HuH-7 (cell line): ENCODE measurements at regions not wholly inside any gene's neighbourhood (a gene's known extent, or its start where the extent isn't known, plus 50 kb on each side); places are given as distances from the start of the nearest gene placed in this dataset.

Experiments used
- DNase-seq: peaks from one replicate; pipeline ENCODE4 v3.0.0; 2011; ENCODE audit warnings: low spot score

DNA sequence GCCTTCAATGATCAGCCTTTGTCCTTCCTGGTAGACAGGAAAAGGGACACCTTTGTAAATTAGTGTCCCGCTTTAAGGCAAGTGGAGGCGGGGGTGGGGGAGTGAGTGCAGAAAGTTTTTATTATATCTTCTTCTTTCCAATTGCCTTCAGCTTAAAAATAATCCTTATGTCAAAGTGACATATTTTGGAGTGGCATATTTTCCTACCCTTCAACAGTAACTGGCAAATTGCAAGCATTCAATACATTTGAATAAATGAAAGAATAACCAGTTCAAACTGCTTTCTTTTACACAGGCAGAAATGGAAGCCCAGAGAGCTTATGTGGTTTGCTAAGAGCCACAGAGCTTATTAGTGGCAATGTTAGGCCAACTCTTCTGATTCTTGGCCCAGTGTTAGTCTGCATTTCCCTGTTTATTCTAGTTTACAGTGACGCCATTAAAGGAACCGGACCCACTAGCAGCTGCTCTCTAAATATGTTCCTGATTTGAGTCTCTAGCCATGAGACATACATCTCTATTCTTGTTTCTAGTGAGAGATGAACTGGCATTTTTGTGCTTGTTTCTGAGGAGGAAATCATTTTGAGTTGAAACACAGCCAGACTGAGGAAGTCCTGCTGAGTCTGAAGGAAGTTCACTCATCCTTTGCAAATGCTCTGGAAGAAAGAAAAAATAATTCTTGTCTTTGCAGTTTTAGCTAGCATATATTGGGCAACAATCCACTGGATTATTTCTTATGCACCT lies 468.7 kb downstream of the NOVA1 start:
- DNase-seq: no peak

- no peak for DNase-seq
Observed at GRCh38 chr14:26124896-26125438, 472.9 kb downstream of the NOVA1 start.

DNA sequence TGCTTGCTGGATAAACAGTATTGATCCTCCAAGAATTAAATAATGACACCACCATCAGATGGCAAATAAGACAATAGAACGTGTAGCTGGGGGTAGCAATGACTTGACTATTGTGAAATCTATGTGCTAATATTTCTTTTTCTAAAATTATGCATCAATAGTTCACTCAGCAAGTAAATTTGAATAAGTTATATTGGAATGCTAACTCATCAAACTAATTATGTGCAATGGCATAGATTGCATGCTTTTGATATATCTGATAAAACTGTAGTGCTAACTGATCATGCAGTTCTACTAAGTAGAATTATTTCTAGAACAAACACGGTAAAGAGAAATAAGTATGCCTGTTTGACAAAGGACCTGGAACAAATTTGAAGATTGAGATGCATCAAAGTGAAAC lies 474.4 kb downstream of the NOVA1 start:
- DNase-seq: no peak

DNA sequence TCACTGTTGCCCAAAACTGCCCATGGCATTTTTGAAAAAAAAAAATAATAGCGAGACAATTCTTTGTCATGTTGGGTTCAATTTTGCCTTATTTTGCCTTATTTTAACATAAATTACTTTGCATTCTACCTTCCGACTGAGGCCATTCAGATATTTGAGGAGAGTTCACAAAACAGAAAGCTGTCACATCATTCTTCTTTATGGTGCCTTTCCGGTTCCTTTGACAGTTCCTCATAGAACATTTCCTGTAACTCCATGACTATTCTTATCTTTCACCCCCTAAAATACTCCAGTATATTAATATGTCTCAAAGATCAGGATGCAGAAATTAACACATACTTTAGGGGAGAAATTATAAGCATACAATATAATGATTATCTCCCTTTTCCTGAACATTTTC lies 476.7 kb downstream of the NOVA1 start:
- no peak for DNase-seq

GRCh38 chr14:26113911-26114640 lies 483.8 kb downstream of the NOVA1 start:
- no peak for DNase-seq

- DNase-seq: no peak
Observed at GRCh38 chr14:26104717-26105116, 493.1 kb downstream of the NOVA1 start.

- DNase-seq: no peak
Observed at GRCh38 chr14:26097852-26098251, 500.0 kb downstream of the NOVA1 start.

DNA sequence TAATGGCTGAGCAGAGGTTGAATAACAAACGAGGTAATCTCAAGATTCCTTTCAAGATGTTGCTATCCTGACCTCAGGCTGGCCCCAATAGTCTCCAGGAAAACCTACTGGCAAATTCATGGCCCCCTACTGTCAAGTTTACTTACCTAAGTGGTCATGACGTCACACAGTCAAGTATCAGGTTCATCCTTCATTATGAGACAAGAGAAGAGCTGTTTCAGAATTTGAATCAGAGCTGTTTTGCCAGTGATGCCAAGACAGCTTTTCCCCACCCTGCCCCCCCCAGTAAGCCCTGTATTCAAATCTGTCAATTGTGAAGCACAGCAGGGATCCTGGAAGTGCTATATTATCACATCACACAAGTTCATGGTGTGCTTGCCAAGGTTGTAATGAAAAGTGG lies 509.6 kb downstream of the NOVA1 start:
- DNase-seq: no peak

- DNase-seq: no peak
Observed at GRCh38 chr14:26081043-26081442, 516.8 kb downstream of the NOVA1 start.

GRCh38 chr14:26078561-26078960 lies 519.3 kb downstream of the NOVA1 start:
- DNase-seq: no peak

DNA sequence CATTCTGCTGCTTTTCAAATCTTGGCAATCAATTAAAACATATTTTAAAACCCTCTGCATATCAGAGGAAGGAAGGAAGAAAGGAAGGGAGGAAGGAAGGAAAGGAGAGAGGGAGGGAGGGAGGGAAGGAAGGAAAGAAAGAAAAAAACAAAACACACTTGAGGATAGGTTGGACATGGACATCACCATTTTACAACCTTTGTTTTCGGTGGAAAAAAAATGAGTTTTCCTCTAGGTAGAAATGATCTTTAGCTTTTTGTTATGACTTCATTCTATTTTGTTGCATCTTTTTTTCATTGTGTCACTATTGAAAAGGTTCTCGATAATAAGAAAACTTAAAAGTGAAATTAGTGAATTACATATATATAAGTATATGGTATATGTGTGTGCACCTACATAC lies 522.9 kb downstream of the NOVA1 start:
- DNase-seq: no peak

GRCh38 chr14:26070443-26070842 lies 527.4 kb downstream of the NOVA1 start:
- DNase-seq: no peak

DNA sequence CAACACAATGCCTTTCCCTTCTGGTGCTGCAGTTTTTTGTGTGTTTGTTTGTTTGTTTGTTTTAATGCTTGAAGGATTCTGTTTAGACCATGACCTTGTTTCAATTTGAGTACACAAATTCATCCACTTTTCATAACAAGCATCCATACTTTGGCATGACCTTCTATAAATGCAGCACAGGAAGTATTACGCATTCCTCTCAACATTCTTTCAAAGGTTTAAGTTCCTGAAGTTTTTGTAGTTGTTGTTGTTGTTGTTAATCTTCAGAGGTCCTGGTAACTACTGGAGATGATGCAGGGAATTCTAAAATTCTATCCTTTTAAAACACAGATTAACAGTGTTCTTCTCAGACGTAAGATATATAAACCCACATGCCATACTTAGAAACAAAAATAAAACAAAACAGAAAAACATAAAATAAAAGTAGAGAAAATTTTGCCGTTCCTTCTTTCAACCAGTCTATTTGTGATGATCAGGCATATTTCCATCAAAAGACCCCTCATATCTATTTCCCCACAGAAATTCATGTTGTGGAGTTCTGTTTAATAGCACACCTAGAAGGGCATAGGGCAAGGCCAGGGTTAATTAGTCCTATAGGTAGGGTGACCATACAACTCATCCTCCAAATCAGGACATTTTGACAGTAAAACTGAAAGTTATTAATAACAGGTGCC lies 529.9 kb downstream of the NOVA1 start:
- no peak for DNase-seq

DNA sequence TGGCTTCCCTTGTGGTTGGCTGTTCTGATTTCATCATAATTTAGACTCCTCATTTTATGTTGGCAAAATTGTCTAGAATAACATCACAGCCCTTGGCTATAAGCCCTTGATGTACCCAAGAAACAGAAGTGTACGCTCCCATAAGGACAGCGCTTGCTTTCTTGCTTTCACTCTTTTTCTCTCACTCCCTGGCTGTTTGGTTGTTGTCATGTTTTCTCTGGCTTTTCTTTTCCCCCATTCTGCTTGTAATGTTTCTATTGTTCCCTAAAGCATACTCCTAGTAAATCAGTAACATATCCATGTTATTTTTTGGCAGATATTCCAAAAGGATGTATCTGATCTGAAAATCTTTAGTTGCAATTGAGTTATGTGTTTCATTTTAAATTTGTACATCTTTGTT lies 530.5 kb downstream of the NOVA1 start:
- DNase-seq: no peak

DNA sequence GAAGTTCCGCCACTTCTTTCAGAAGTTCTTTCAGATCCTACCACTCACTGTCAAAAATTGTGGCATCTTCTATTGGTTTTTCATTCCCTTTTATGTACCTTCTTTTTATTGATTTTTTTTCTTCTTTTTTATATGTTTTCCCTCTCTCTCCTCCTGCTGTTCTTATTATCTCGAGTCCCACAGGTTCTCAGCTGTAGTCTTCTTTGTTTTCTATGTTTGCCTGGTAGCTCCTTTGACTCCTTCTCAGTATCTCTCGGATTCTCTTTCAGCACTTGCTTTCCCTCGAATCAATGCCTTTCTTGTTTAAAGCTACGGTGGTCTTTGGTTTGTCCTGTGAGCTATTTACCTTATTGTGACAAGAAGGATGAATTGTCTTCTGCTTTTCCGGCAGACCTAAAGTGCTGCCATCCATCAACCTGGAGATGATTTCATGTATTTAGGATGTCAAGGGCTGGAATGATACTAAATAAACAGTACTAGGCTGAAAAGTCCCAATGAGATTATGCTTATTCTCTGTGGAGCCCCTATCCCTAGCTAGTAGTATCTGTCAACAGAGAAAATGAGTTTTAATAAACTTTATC lies 541.7 kb downstream of the NOVA1 start:
- DNase-seq: no peak

GRCh38 chr14:26032348-26032747 lies 565.5 kb downstream of the NOVA1 start:
- DNase-seq: no peak

DNA sequence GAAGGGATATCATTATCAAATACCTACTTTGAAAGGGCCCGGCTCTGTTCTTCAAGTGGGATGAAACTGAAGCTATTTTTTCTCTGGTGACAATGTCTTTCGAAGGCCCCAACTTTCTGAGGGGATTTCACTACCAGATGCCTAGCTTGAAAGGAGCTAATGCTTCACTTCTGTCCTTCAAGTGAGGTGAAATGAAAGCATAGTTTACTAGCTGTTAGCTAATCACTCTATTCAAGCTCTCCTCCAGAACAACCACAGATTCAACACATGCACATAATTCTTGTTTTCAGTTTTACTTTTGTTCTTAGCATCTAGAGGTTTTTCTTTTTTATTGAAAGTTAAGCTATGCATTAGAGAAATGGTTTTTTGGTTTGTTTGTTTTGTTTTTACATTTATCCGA lies 571.4 kb downstream of the NOVA1 start:
- DNase-seq: no peak

DNA sequence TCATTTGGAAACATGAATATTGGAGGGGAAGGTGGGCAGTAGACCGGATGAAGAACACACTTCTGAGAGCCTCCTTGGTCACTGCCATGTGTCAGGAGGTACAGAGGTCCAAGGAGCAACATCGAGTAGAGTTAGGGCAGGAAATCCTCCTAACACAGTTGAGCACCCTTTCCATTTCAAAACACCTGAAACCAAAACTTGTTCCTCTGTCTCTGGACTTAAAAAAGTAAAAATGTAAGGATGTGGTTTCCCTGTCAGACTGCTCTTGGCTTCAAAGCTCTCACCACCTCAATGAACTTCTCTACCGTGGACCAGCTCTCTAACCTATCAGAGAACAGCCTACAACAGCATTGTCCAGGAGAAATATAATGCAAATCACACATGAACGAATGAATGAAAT lies 573.9 kb downstream of the NOVA1 start:
- DNase-seq: no peak

DNA sequence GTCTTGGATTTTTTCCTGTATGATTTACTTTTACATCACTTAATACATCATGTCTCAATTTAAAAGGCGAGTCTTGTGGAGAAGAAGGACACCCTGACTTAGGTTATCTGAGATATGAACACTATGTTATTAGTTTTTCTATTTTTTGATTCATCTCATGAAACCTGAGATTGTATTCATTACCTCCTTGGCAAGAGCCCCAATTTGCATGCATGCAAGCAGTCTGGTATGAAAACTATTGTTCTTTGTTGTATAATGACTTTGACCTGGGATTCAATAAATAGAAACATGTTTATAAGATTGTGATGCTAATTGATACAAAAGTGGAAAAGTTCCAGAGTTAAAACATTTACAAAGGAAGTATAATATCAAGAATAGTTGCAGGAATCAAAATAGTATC lies 576.1 kb downstream of the NOVA1 start:
- no peak for DNase-seq

GRCh38 chr14:26017270-26017669 lies 580.6 kb downstream of the NOVA1 start:
- DNase-seq: no peak

- DNase-seq: peak; percentile 14
Observed at GRCh38 chr14:26008290-26008689, 589.5 kb downstream of the NOVA1 start.

- DNase-seq: no peak
Observed at GRCh38 chr14:26004342-26004741, 593.5 kb downstream of the NOVA1 start.

- no peak for DNase-seq
Observed at GRCh38 chr14:25993830-25994229, 604.0 kb downstream of the NOVA1 start.
